B cell (primary cell): ENCODE measurements at regions not wholly inside any gene's neighbourhood (a gene's known extent, or its start where the extent isn't known, plus 50 kb on each side); places are given as distances from the start of the nearest gene placed in this dataset.

ENCODE experiments used
- ATAC-seq: fragments of 200-7000 bp; cut with Tn5 transposase; one replicate; pipeline ENCODE4 v1.10.0; 2021; ENCODE audit warnings: low read depth, mild to moderate bottlenecking, moderate number of reproducible peaks, moderate library complexity
- CTCF ChIA-PET: fragments of 350-600 bp; sonication (Branson Sonifier 250); formaldehyde crosslinking; loops from one replicate; lab custom pipeline; 2021; ENCODE audit warnings: antibody characterized with exemption, inconsistent platforms; lab: Charles Lee
- POLR2A ChIA-PET: fragments of 350-600 bp; sonication (Branson Sonifier 250); formaldehyde crosslinking; loops from one replicate; lab custom pipeline; 2021; ENCODE audit warnings: antibody characterized with exemption; lab: Charles Lee
- DNase-seq: peaks from one replicate; pipeline ENCODE4 v3.0.0; 2013
- H2AFZ ChIP-seq: 2 replicates; pipeline ENCODE4 v1.6.1; 2012; ENCODE audit warnings: mild to moderate bottlenecking, low read depth, low read length; ENCODE audit not compliant: insufficient read depth, poor library complexity, severe bottlenecking
- H3K27ac ChIP-seq, 2 donors: 1 replicate in 1 of 2; 2 replicates in 1 of 2; pipeline ENCODE4 v1.5.1; 2012 to 2013; ENCODE audit warnings: low read length in 2 of 2, mild to moderate bottlenecking in 2 of 2, moderate library complexity in 1 of 2
- H3K27me3 ChIP-seq, 4 experiments: fragments of 200-600 bp in 1 of 4; sonication (generic) in 1 of 4; replicated peaks in 1 of 4; 1 replicate in 2 of 4; 2 replicates in 2 of 4; pipeline versions ENCODE4 v1.6.1 to v1.7.0; 2013 to 2016; ENCODE audit warnings: low read length in 3 of 4, mild to moderate bottlenecking in 2 of 4, mixed read lengths in 1 of 4, moderate library complexity in 1 of 4; ENCODE audit not compliant: insufficient read depth in 4 of 4, control insufficient read depth in 3 of 4; ENCODE audit errors: control extremely low read depth in 1 of 4
- H3K36me3 ChIP-seq, 2 experiments: replicated peaks in 1 of 2; 1 replicate in 1 of 2; 2 replicates in 1 of 2; pipeline versions ENCODE4 v1.6.1 to v1.7.1; 2013; ENCODE audit warnings: low read length in 1 of 2; ENCODE audit not compliant: insufficient read depth in 2 of 2, control insufficient read depth in 1 of 2; ENCODE audit errors: control extremely low read depth in 1 of 2, extremely low read depth in 1 of 2
- H3K4me1 ChIP-seq, 2 donors: fragments of 200-600 bp in 1 of 2; sonication (generic) in 1 of 2; 1 replicate in 1 of 2; 2 replicates in 1 of 2; pipeline versions ENCODE4 v1.5.1 to v1.6.1; 2013 to 2017; ENCODE audit warnings: low read length in 2 of 2; ENCODE audit not compliant: control insufficient read depth in 2 of 2, insufficient read depth in 2 of 2
- H3K4me2 ChIP-seq: replicated peaks from 2 replicates; pipeline ENCODE3; 2012; ENCODE audit warnings: mild to moderate bottlenecking, low read depth, low read length; ENCODE audit not compliant: poor library complexity, severe bottlenecking
- H3K4me3 ChIP-seq, 5 experiments: fragments of 200-600 bp in 1 of 5; sonication (generic) in 1 of 5; 1 replicate in 3 of 5; 2 replicates in 2 of 5; pipeline versions ENCODE4 v1.5.1 to v1.7.0; 2011 to 2016; ENCODE audit warnings: low read length in 4 of 5, mild to moderate bottlenecking in 4 of 5, low read depth in 2 of 5, control low read depth in 1 of 5, moderate library complexity in 1 of 5; ENCODE audit not compliant: insufficient read depth in 1 of 5; ENCODE audit errors: control extremely low read depth in 1 of 5, extremely low read depth in 1 of 5
- H3K79me2 ChIP-seq: fragments of 200-600 bp; sonication (generic); one replicate; pipeline ENCODE4 v1.6.0; 2016; ENCODE audit warnings: low read length; ENCODE audit not compliant: control insufficient read depth, insufficient read depth
- H3K9ac ChIP-seq: fragments of 200-600 bp; sonication (generic); 2 replicates; pipeline ENCODE4 v1.6.1; 2017; ENCODE audit warnings: mild to moderate bottlenecking, low read length, moderate library complexity
- H3K9me3 ChIP-seq, 3 donors: one replicate each; pipeline versions ENCODE4 v1.6.1 to v1.7.1; 2013; ENCODE audit warnings: low read length in 2 of 3; ENCODE audit not compliant: control insufficient read depth in 2 of 3, insufficient read depth in 1 of 3; ENCODE audit errors: control extremely low read depth in 1 of 3
- H4K20me1 ChIP-seq: 2 replicates; pipeline ENCODE4 v1.6.0; 2012; ENCODE audit warnings: mild to moderate bottlenecking, low read length; ENCODE audit not compliant: insufficient read depth, control insufficient read depth, poor library complexity, severe bottlenecking
- H3K27ac Mint-ChIP-seq: one replicate; pipeline ENCODE4 v1.8.0; 2021; ENCODE audit warnings: mixed read lengths
- H3K27me3 Mint-ChIP-seq: one replicate; pipeline ENCODE4 v1.8.0; 2021; ENCODE audit warnings: mixed read lengths
- H3K4me1 Mint-ChIP-seq: one replicate; pipeline ENCODE4 v1.8.0; 2021; ENCODE audit warnings: mixed read lengths
- H3K4me3 Mint-ChIP-seq: one replicate; pipeline ENCODE4 v1.8.0; 2021; ENCODE audit warnings: mixed read lengths
- H3K9me3 Mint-ChIP-seq: one replicate; pipeline ENCODE4 v1.8.0; 2022; ENCODE audit warnings: mixed read lengths; ENCODE audit not compliant: insufficient read depth
- EZH2 ChIP-seq: IDR thresholded peaks from 2 replicates; pipeline ENCODE4 v1.6.1; 2012; ENCODE audit warnings: borderline replicate concordance, low read depth, mild to moderate bottlenecking, moderate library complexity, low read length; ENCODE audit not compliant: insufficient read depth, poor library complexity, severe bottlenecking
- WGBS: methylation state at CpG from one replicate; pipeline ENCODE4 v1.1.5; 2013; ENCODE audit warnings: missing lambda C conversion rate; ENCODE audit not compliant: insufficient coverage; 5-methylcytosine and 5-hydroxymethylcytosine counted together
- intact Hi-C: fragments of 100-400 bp; cut with micrococcal nuclease; formaldehyde crosslinking; loops from one replicate; pipeline ENCODE4 v1.10.0; 2022
- TF ChIP-seq, protein P1 (sequence below): fragments of 200-600 bp; IDR thresholded peaks from one replicate; pipeline ENCODE4 v1.8.0; 2022; ENCODE audit warnings: antibody characterized with exemption, mild to moderate bottlenecking

DNA sequence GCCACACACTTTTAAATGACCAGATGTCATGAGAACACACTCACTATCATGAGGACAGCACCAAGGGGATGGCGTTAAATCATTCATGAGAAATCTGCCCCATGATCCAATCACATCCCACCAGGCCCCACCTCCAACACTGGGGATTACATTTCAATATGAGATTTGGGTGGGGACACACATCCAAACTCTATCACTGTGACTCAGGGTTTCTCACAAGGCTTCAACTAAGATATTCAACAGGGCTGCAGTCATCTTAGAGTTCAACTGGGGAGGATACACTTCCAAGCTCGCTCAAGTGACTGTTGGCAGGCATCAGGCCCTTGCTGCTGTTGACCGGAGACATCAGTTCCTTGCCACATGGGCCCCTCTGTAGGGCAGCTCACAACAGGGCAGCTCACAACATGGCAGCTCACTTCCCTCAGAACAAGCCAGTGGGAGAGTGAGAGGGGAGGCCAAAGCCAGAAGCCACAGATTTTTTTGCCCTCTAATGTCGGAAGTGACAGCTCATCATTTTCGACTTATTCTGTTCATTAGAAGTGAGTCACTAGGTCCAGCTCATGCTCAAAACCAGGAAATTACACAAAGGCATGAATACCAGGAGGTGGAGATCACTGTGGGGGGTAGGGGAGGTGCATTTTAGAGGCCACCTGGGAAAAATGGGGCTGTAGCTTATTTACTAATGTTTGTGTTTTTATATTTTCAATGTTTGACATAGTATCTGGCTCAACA, 50.8 kb upstream of the PTHLH start:
- Mint-ChIP-seq H3K9me3 (no peaks in the 10 kb centered on the region), H3K4me3 (no peak overlapping the region), H3K27me3 (peaks cover 10% of the 10 kb centered on the region), H3K4me1 (no peaks in the 10 kb centered on the region), H3K27ac (no peak overlapping the region)
- Histone ChIP-seq H3K36me3 (no peaks in the 10 kb centered on the region), H3K79me2 (no peaks in the 10 kb centered on the region), H4K20me1 (no peaks in the 10 kb centered on the region), H3K9ac (no peak overlapping the region), H3K4me3 (no peak overlapping the region), H3K4me1 (no peaks in the 10 kb centered on the region), H3K9me3 (peaks cover 0 to 3% (median 0%) of the 10 kb centered on the region in 3 donors), H3K4me2 (no peak overlapping the region), H2AFZ (no peak overlapping the region), H3K27ac (no peak overlapping the region), H3K27me3 (peaks cover 0 to 5% (median 0%) of the 10 kb centered on the region in 4 experiments)
- DNase-seq (no peak), ATAC-seq (no peak)
- ChIA-PET CTCF (no interaction called here), POLR2A (no interaction called here)
- 94% methylated on average over 2 of the region's 5 CpGs for WGBS
- TF ChIP-seq, protein P1, sequence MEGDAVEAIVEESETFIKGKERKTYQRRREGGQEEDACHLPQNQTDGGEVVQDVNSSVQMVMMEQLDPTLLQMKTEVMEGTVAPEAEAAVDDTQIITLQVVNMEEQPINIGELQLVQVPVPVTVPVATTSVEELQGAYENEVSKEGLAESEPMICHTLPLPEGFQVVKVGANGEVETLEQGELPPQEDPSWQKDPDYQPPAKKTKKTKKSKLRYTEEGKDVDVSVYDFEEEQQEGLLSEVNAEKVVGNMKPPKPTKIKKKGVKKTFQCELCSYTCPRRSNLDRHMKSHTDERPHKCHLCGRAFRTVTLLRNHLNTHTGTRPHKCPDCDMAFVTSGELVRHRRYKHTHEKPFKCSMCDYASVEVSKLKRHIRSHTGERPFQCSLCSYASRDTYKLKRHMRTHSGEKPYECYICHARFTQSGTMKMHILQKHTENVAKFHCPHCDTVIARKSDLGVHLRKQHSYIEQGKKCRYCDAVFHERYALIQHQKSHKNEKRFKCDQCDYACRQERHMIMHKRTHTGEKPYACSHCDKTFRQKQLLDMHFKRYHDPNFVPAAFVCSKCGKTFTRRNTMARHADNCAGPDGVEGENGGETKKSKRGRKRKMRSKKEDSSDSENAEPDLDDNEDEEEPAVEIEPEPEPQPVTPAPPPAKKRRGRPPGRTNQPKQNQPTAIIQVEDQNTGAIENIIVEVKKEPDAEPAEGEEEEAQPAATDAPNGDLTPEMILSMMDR, result no peak
- TF ChIP-seq EZH2, result no peak
- intact Hi-C loops, result no loop called here

DNA sequence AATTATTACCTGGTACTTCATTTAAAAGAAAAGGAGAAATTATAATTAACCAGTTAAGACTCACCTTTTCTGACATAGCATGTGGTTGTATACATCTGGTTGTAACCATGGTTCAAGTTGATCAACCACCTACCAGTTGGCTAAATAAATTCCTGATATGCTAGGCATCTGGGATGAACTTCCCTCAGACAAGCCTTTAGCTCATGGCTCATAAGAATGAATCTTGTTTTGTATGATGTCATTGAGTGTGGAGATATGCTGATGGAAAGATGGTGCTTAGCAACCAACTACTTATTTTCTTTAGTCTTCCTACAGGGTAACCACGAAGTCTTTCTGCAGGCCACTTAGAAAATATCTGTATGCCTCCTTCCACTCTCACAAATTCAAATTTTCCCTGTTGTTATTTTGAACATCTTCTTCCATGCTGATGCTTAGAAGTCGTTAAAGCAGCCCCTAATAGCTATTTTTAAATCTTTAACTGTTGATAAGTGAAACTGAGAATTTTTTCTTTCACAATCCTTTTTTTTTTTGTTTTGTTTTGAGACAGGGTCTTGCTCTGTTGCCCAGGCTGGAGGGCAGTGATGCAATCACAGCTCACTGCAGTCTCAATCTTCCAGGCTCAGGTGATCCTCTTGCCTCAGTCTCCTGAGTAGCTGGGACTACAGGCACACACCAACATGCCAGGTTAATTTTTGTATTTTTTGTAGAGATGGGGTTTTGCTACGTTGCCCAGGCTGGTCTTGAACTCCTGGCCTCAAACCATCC, 51.9 kb upstream of the PTHLH start:
- no peaks in the 10 kb centered on the region for H3K9me3 Mint-ChIP-seq
- ATAC-seq (no peak), DNase-seq (no peak)
- Histone ChIP-seq H3K79me2 (no peaks in the 10 kb centered on the region), H3K36me3 (no peaks in the 10 kb centered on the region), H3K4me1 (no peaks in the 10 kb centered on the region), H3K9me3 (peaks cover 0 to 5% (median 0%) of the 10 kb centered on the region in 3 donors), H3K4me2 (no peak overlapping the region), H4K20me1 (no peaks in the 10 kb centered on the region), H3K4me3 (no peak overlapping the region), H3K9ac (no peak overlapping the region), H2AFZ (no peak overlapping the region), H3K27ac (no peak overlapping the region), H3K27me3 (peaks cover 0 to 5% (median 0%) of the 10 kb centered on the region in 4 experiments)
- H3K27ac Mint-ChIP-seq, result no peak overlapping the region
- H3K4me3 Mint-ChIP-seq, result no peak overlapping the region
- ChIA-PET CTCF (no interaction called here), POLR2A (no interaction called here)
- TF ChIP-seq EZH2, result no peak
- TF ChIP-seq, protein P1, result no peak
- no CpG with 5 or more reads among the region's 3 CpGs for WGBS
- H3K27me3 Mint-ChIP-seq, result peaks cover 5% of the 10 kb centered on the region
- intact Hi-C loops, result no loop called here
- no peaks in the 10 kb centered on the region for H3K4me1 Mint-ChIP-seq
